Testis (tissue), 2 donors: ENCODE measurements at regions not wholly inside any gene's neighbourhood (a gene's known extent, or its start where the extent isn't known, plus 50 kb on each side); places are given as distances from the start of the nearest gene placed in this dataset.

Source experiments
- DNase-seq: peaks from one replicate; pipeline ENCODE4 v3.0.0-alpha.2; 2019
- H3K27ac ChIP-seq, 2 donors: fragments of 200-600 bp; sonication (generic); one replicate each; pipeline ENCODE4 v1.5.1; 2019
- H3K27me3 ChIP-seq: fragments of 200-600 bp; sonication (generic); one replicate; pipeline ENCODE4 v1.5.1; 2019
- H3K36me3 ChIP-seq: fragments of 200-600 bp; sonication (generic); one replicate; pipeline ENCODE4 v1.5.1; 2017; ENCODE audit warnings: low read depth; ENCODE audit errors: missing control alignments
- H3K4me1 ChIP-seq: fragments of 200-600 bp; sonication (generic); one replicate; pipeline ENCODE4 v1.5.1; 2019
- H3K4me3 ChIP-seq, 2 donors: fragments of 200-600 bp; sonication (generic); one replicate each; pipeline ENCODE4 v1.5.1; 2017 to 2019
- H3K9me3 ChIP-seq: fragments of 200-600 bp; sonication (generic); one replicate; pipeline ENCODE4 v1.5.1; 2017
- POLR2A ChIP-seq: fragments of 450-650 bp; IDR thresholded peaks from one replicate; pipeline ENCODE4 v1.6.1; 2017; ENCODE audit warnings: antibody characterized with exemption, mild to moderate bottlenecking, moderate library complexity
- WGBS, 2 donors: methylation state at CpG; one replicate each; pipeline ENCODE4 v1.1.5; 2018; 5-methylcytosine and 5-hydroxymethylcytosine counted together
- intact Hi-C: fragments of 100-400 bp; cut with DNase I; formaldehyde crosslinking; loops from one replicate; pipeline ENCODE4 v1.15.1; 2023; ENCODE audit warnings: low total_unique reads
- TF ChIP-seq, protein P1 (sequence below), 3 experiments: fragments of 450-650 bp in 2 of 3; fragments of 200-600 bp in 1 of 3; sonication (generic) in 1 of 3; IDR thresholded peaks; one replicate each; pipeline ENCODE4 v1.5.1; 2016 to 2019; ENCODE audit warnings: antibody characterized with exemption in 3 of 3, mild to moderate bottlenecking in 2 of 3, moderate library complexity in 1 of 3

DNA sequence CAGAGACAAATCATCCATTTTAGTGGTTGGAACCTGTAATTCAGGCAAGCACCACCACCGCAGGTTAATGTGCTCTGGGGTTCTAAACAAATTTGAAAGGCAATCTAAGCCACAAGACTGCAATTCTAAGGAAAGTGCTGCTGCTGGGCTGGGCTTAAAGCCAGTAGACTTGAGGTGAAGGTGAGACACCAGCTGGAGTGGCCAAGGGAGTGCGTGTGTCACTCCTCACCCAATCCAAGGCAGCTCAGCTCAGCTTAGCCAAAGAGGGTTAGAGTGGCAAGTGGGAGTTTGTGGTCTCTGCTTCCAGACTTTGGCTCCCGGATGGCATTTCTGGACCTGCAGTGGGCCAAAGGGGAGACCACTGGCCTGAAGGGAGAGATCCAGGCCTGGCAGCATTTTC is 1655.6 kb downstream of the SI start:
- intact Hi-C loops, result no loop called here
- 84 to 99% methylated on average over 3 of the region's 3 CpGs for WGBS, 2 donors
- Histone ChIP-seq H3K27ac (no peak overlapping the region), H3K9me3 (no peaks in the 10 kb centered on the region), H3K36me3 (no peaks in the 10 kb centered on the region), H3K4me3 (no peak overlapping the region), H3K27me3 (no peaks in the 10 kb centered on the region), H3K4me1 (no peaks in the 10 kb centered on the region)
- no peak for DNase-seq
- TF ChIP-seq, protein P1, sequence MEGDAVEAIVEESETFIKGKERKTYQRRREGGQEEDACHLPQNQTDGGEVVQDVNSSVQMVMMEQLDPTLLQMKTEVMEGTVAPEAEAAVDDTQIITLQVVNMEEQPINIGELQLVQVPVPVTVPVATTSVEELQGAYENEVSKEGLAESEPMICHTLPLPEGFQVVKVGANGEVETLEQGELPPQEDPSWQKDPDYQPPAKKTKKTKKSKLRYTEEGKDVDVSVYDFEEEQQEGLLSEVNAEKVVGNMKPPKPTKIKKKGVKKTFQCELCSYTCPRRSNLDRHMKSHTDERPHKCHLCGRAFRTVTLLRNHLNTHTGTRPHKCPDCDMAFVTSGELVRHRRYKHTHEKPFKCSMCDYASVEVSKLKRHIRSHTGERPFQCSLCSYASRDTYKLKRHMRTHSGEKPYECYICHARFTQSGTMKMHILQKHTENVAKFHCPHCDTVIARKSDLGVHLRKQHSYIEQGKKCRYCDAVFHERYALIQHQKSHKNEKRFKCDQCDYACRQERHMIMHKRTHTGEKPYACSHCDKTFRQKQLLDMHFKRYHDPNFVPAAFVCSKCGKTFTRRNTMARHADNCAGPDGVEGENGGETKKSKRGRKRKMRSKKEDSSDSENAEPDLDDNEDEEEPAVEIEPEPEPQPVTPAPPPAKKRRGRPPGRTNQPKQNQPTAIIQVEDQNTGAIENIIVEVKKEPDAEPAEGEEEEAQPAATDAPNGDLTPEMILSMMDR (IDR thresholded peaks at IDR 0.05), result no peak
- TF ChIP-seq POLR2A, result no peak

DNA sequence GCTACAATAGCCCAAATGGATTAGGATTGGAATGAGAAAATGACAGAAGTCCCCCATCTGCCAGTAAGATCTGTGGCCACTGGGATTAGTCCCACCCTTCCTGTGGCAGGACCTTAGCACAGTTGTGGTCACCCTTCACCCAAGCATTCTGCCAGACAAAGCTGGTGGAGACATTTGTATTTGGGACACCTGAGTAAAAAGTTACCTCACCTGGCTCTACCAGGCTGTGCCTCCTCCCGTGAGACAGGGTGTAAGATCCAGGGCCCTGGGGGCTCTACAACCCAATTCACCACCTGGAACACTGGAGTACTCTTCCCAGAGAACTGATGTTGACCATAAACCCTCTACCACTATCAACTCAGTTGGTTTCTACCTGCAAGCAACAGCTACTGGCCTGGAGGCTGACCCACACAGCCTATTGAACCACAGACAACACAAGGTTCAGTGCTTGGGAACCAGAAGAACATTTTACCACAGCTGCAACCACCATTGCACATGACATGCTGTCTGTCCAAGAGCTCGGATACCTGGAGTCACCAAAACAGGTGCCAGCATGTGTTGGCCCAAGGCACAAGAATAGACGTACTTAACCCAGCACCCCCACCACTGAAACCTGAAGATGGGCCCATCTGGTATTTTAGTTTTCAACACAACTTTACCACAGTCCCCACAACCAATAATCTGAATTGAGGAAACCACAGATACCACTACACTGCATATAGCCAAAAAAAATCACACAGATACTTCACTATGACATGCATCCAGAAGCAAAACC is 1686.7 kb downstream of the SI start:
- DNase-seq, result no peak
- no peaks in the 10 kb centered on the region for H3K36me3 ChIP-seq
- no peak overlapping the region for H3K4me3 ChIP-seq
- 94 to 100% methylated on average over 2 to 3 of the region's 3 CpGs for WGBS, 2 donors
- H3K27ac ChIP-seq, result no peak overlapping the region
- no peak for TF ChIP-seq POLR2A
- TF ChIP-seq, protein P1 (IDR thresholded peaks at IDR 0.05), result no peak
- intact Hi-C loops, result no loop called here
- no peaks in the 10 kb centered on the region for H3K4me1 ChIP-seq
- no peaks in the 10 kb centered on the region for H3K27me3 ChIP-seq
- H3K9me3 ChIP-seq, result no peaks in the 10 kb centered on the region

DNA sequence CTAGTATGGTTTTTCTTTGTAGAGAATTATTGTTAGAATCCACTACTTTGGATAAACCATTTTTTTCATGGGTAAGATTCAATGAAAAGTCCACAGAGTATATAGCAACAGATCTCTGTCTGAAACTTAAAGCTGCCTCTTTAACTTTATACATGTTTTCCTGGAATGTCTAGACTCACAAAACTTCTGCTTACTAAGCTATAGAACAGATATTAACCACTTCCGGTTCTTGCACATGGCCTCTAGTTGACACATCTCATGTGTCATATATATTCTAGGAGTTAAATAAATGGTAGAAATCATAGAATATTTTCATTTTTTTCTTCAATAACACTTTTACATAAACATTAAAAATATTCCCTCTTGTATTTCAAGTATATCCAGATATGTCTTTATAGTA is 1693.9 kb downstream of the SI start:
- 85 to 89% methylated on average over 1 of the region's 1 CpG for WGBS, 2 donors
- Histone ChIP-seq H3K4me3 (no peak overlapping the region), H3K27ac (no peak overlapping the region), H3K27me3 (no peaks in the 10 kb centered on the region), H3K36me3 (no peaks in the 10 kb centered on the region), H3K4me1 (no peaks in the 10 kb centered on the region), H3K9me3 (no peaks in the 10 kb centered on the region)
- no peak for DNase-seq
- intact Hi-C loops, result no loop called here
- no peak for TF ChIP-seq POLR2A
- TF ChIP-seq, protein P1 (IDR thresholded peaks at IDR 0.05), result no peak

DNA sequence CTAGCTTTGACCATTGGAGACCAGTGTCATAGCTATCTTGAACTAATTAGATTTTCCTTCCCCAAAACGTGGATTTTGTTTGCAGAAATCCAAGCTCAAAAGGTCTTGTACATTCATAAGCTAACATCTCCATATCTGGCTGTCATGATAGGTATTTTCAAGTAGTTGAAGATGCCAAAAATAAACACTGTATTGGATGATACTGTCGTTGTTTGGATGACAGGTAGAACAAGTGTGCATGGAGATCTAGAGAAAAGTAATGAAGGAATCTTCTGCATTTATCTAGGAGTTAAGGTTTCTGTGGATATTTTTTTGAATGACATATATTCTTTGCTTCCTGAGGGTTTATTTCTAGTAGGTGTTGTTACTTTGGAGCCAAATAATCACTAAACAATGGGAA is 1696.1 kb downstream of the SI start:
- no peak for DNase-seq
- intact Hi-C loops, result no loop called here
- TF ChIP-seq, protein P1 (IDR thresholded peaks at IDR 0.05), result no peak
- no peak for TF ChIP-seq POLR2A
- Histone ChIP-seq H3K4me1 (no peaks in the 10 kb centered on the region), H3K36me3 (no peaks in the 10 kb centered on the region), H3K27ac (no peak overlapping the region), H3K4me3 (no peak overlapping the region), H3K9me3 (no peaks in the 10 kb centered on the region), H3K27me3 (no peaks in the 10 kb centered on the region)
- WGBS, 2 donors, result 58 to 66% methylated on average over 2 of the region's 2 CpGs

DNA sequence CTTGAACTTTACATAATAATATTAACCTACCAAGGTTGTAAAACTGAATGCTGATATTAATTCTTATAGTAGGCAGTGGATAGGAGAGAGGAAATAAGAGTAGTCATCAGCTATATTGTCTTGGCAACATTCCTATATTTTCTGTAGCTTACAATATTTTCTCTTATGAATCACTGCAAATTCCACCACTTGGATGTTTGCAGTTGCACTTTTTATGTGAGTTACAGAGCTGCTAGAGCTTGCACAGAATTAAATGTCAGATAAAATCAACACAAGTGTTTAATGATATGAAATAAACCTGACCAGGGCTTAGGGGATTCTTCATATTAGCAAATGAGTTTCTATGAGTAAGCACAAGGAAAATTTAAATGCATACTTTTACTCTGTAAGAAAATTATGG is 1710.1 kb downstream of the SI start:
- H3K27ac ChIP-seq, result no peak overlapping the region
- H3K4me3 ChIP-seq, result no peak overlapping the region
- TF ChIP-seq, protein P1 (IDR thresholded peaks at IDR 0.05), result no peak
- TF ChIP-seq POLR2A, result no peak
- intact Hi-C loops, result no loop called here
- no peaks in the 10 kb centered on the region for H3K4me1 ChIP-seq
- no peaks in the 10 kb centered on the region for H3K9me3 ChIP-seq
- no peaks in the 10 kb centered on the region for H3K36me3 ChIP-seq
- H3K27me3 ChIP-seq, result no peaks in the 10 kb centered on the region
- DNase-seq, result no peak
